ENCODE measurements at regions not wholly inside any gene's neighbourhood (a gene's known extent, or its start where the extent isn't known, plus 50 kb on each side); places are given as distances from the start of the nearest gene placed in this dataset.

- DNase-seq (ENCODE audit: insufficient read length, low spot score) (no peak), FAIRE-seq (peak; percentile 9)
These were observed 50.6 kb upstream of the ODC1 start for GRCh38 chr2:10498525-10499274.
